ENCODE measurements at regions not wholly inside any gene's neighbourhood (a gene's known extent, or its start where the extent isn't known, plus 50 kb on each side); places are given as distances from the start of the nearest gene placed in this dataset.

GRCh38 chr2:239715606-239716005, 309.5 kb downstream of the NDUFA10 start (continued):
- TF ChIP-seq ZNF561 (CRISPR knock-in tag; conservative IDR thresholded peaks at IDR 0.05): no peak
- TF ChIP-seq ATF1 (CRISPR knock-in tag; IDR thresholded peaks at IDR 0.05): no peak
- TF ChIP-seq ATF1 (tag; IDR thresholded peaks at IDR 0.05): no peak
- no peak for TF ChIP-seq SMARCC2 (IDR thresholded peaks at IDR 0.05; ENCODE audit: low read depth)
- no peak for TF ChIP-seq MLLT1 (IDR thresholded peaks at IDR 0.05)
- TF ChIP-seq MED1 (CRISPR knock-in tag; IDR thresholded peaks at IDR 0.05; ENCODE audit: borderline replicate concordance): no peak
- TF ChIP-seq CTBP1 (IDR thresholded peaks at IDR 0.05; ENCODE audit: borderline replicate concordance): no peak
- no peak for TF ChIP-seq COPS2 (conservative IDR thresholded peaks at IDR 0.05)
- no peak for TF ChIP-seq KLF16 (IDR thresholded peaks at IDR 0.05)

- H3K9ac ChIP-seq (ENCODE audit: insufficient read depth in 1 of 2, low read depth in 2 of 2, low read length in 2 of 2): no peak overlapping the region
- WGBS (ENCODE audit: insufficient coverage, low coverage, missing lambda C conversion rate): 0% methylated on average over 7 of the region's 9 CpGs
- DNase-seq (ENCODE audit: extremely low read depth in 1 of 4, low spot score in 3 of 4) (no peak), ATAC-seq (no peak), FAIRE-seq (no peak)
- H3K27ac ChIP-seq (ENCODE audit: extremely low read depth, low read depth, low read length): no peak overlapping the region
- ChIA-PET POLR2A (no interaction called here), CTCF (ENCODE audit: low intra/inter-chr PET ratio) (no interaction called here)
- H3K9me1 ChIP-seq (ENCODE audit: control insufficient read depth, insufficient read depth, low read length): no peaks in the 10 kb centered on the region
- intact Hi-C loops (cut with micrococcal nuclease): no loop called here
- no peak overlapping the region for H3K4me3 ChIP-seq
- H3K9me3 ChIP-seq (replicated peaks; ENCODE audit: control insufficient read depth, insufficient read depth, low read depth, low read length): no peaks in the 10 kb centered on the region
- in situ Hi-C loops (cut with MboI): no loop called here
- H3K79me2 ChIP-seq (ENCODE audit: control insufficient read depth, insufficient read depth, low read length): no peaks in the 10 kb centered on the region
- H2AFZ ChIP-seq (ENCODE audit: low read depth, low read length): no peak overlapping the region
- H3K36me3 ChIP-seq (ENCODE audit: control insufficient read depth, insufficient read depth, low read length): no peaks in the 10 kb centered on the region
- H4K20me1 ChIP-seq (replicated peaks; ENCODE audit: control insufficient read depth, insufficient read depth, low read length): 0 out of 2 replicates have a peak, but pooled peaks cover 4% of the 10 kb centered on the region
- no peak overlapping the region for H3K4me2 ChIP-seq (ENCODE audit: insufficient read depth, low read length)
- no peaks in the 10 kb centered on the region for H3K4me1 ChIP-seq (replicated peaks in 1 of 2; ENCODE audit: control insufficient read depth in 2 of 2, insufficient read depth in 2 of 2, low read length in 2 of 2)
- peaks cover 2 to 36% of the 10 kb centered on the region in 2 experiments; a peak in 3 of 5 replicates for H3K27me3 ChIP-seq (ENCODE audit: control insufficient read depth in 2 of 2, insufficient read depth in 2 of 2, low read length in 2 of 2)
- BruUV-seq (replicated peaks): no TSS peak
- TF ChIP-seq ZNF318 (IDR thresholded peaks at IDR 0.05; ENCODE audit: borderline replicate concordance in 1 of 2, low read depth in 1 of 2): no peak
- TF ChIP-seq TEAD4 (IDR thresholded peaks at IDR 0.05; ENCODE audit: low read length): no peak
- no peak for TF ChIP-seq TEAD4 (CRISPR knock-in tag; IDR thresholded peaks at IDR 0.05; ENCODE audit: borderline replicate concordance)
- TF ChIP-seq ZNF449 (CRISPR knock-in tag; IDR thresholded peaks at IDR 0.05): no peak
Observed at GRCh38 chr2:239715202-239715601, 309.9 kb downstream of the NDUFA10 start.
